ENCODE measurements at regions not wholly inside any gene's neighbourhood (a gene's known extent, or its start where the extent isn't known, plus 50 kb on each side); places are given as distances from the start of the nearest gene placed in this dataset.

GRCh38 chr10:3658766-3659165 lies 126.2 kb downstream of the KLF6 start:
- no peak for TF ChIP-seq POLR2A (IDR thresholded peaks at IDR 0.05; ENCODE audit: extremely low read depth, insufficient read length)
- TF ChIP-seq, protein P1, sequence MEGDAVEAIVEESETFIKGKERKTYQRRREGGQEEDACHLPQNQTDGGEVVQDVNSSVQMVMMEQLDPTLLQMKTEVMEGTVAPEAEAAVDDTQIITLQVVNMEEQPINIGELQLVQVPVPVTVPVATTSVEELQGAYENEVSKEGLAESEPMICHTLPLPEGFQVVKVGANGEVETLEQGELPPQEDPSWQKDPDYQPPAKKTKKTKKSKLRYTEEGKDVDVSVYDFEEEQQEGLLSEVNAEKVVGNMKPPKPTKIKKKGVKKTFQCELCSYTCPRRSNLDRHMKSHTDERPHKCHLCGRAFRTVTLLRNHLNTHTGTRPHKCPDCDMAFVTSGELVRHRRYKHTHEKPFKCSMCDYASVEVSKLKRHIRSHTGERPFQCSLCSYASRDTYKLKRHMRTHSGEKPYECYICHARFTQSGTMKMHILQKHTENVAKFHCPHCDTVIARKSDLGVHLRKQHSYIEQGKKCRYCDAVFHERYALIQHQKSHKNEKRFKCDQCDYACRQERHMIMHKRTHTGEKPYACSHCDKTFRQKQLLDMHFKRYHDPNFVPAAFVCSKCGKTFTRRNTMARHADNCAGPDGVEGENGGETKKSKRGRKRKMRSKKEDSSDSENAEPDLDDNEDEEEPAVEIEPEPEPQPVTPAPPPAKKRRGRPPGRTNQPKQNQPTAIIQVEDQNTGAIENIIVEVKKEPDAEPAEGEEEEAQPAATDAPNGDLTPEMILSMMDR (IDR thresholded peaks at IDR 0.05; ENCODE audit: low read depth, low read length) = no peak
